ENCODE measurements at regions not wholly inside any gene's neighbourhood (a gene's known extent, or its start where the extent isn't known, plus 50 kb on each side); places are given as distances from the start of the nearest gene placed in this dataset.
"Not testable (repeated sequence)": the region's sequence is repeated elsewhere in the genome, so short reads cannot be mapped to it uniquely, and the experiment has no call there.

DNA sequence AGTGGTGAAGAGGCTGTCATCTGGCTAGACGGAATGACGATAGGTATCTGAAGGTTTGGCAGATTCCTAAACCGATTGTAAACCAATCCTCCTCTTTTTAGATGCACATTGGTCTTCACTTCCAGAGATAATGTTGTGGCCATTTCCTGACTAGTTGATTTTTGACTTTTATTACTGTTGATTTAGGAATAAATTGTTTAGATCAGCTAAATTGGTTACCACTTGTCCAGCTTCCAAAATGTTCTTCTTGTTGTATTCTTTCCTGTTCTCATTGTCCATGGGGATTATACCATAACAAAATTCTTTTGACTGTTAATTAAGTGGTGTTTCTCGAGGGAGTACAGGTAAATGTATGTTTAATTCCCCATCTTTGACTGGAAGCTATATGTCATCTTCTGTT, 119.7 kb downstream of the MACROH2A1 start:
- DNase-seq, result no peak

- no peak for DNase-seq
Measured at GRCh38 chr5:135276151-135276550, 122.9 kb downstream of the MACROH2A1 start.

DNA sequence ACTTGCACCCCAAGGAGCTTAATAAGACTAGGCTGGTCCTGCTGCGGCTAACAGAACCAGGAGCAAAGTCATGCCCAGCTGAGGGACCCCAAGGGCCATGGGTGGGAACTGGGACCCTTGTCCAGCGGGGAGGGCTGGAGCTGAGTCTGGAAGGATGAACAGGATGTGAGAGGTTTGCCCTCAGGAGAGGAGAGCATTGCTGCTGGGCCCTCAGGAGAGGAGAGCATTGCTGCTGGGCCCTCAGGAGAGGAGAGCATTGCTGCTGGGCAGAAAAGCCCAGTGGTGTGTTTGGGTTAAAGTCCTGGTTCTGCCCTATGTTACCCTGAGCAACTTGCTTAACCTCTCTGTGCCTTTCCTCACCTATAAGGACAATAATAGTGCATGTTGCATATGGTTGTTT, 125.8 kb downstream of the MACROH2A1 start:
- DNase-seq, result no peak

GRCh38 chr5:135272311-135272805, 126.7 kb downstream of the MACROH2A1 start:
- DNase-seq, result no peak

- peak; percentile 67 to 82 (median 77) for DNase-seq
Measured at GRCh38 chr5:135271533-135272310, 127.3 kb downstream of the MACROH2A1 start.

DNA sequence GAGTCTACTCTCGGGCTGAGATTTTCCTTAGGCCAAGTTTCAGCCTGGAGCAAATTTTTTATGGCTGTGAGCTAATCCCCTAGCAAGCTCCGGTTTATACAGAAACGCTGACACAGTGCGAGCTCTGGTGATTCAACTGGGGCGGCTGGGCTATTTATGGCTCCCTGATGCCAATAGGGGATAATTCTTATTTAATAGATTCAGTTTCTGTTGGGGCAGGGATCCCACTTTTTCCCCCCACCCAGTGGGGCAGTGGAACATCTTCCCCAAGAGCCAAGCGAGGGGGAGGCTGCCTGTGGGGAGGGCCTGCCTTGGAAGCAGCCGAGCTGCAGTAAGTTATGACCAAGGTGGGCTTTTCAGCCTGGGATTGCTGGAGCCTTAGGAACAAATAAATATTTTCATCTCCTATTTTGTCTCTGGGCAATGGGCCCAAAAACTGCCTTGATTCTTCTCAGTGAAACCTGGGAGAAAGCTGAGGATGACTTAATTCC, 129.1 kb downstream of the MACROH2A1 start:
- no peak for DNase-seq

- DNase-seq, result no peak
Measured at GRCh38 chr5:135269199-135269598, 129.8 kb downstream of the MACROH2A1 start.

GRCh38 chr5:135266975-135267374, 132.1 kb downstream of the MACROH2A1 start:
- DNase-seq, result no peak

DNA sequence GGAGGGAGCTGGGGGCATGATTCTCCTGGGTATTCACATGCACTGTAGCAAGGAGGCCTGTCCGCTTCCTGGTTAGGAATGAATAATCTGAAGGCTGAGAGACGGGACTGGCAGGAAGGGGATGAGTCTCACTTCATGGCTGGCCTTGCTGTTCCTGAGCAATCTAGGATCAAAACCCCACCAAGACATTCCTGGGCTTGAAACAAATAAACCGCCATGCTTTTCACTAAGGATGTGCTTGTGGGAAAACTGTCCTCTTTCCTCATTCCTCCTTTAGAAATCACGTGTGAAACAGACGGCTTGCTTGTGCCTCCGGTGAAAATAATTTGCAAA, 132.8 kb downstream of the MACROH2A1 start:
- DNase-seq, result no peak

DNA sequence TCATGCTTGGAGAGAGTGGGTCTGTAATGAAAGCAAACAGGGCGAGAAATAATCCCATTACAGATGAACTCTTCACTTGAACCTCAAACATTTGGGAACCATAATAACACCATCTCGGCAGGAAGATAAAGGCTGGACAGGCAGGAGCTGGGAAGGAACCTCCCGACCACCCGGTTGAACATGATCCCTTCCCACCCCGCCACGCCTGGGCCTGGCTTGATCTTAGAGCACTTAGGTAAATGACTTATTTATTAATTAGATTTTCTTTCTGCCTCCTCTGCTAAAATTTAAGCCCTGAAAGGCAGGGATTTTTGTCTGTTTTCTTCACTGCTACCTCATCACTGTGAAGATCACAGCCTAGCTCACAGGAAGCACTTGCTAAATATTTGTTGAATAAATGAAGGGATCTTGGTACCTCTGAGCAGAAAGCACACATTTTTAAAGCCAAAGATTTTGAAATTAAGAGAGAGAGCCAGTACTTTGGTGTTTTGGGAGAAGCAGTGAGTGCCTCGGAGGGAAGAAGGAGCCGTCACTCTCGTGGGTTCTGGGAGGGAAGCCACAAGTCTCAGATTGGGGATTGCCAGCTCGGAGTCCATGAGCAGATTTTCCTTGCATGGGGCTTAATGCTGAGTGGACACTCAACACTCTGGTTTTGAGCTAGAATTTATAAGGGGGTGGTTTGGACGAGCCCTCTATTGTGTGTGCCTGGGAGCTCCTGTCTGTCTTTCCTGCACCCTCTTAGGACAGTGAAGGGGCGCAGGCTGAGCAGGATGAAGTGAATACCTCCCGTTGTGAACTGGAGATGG, 133.3 kb downstream of the MACROH2A1 start:
- DNase-seq, result no peak

DNA sequence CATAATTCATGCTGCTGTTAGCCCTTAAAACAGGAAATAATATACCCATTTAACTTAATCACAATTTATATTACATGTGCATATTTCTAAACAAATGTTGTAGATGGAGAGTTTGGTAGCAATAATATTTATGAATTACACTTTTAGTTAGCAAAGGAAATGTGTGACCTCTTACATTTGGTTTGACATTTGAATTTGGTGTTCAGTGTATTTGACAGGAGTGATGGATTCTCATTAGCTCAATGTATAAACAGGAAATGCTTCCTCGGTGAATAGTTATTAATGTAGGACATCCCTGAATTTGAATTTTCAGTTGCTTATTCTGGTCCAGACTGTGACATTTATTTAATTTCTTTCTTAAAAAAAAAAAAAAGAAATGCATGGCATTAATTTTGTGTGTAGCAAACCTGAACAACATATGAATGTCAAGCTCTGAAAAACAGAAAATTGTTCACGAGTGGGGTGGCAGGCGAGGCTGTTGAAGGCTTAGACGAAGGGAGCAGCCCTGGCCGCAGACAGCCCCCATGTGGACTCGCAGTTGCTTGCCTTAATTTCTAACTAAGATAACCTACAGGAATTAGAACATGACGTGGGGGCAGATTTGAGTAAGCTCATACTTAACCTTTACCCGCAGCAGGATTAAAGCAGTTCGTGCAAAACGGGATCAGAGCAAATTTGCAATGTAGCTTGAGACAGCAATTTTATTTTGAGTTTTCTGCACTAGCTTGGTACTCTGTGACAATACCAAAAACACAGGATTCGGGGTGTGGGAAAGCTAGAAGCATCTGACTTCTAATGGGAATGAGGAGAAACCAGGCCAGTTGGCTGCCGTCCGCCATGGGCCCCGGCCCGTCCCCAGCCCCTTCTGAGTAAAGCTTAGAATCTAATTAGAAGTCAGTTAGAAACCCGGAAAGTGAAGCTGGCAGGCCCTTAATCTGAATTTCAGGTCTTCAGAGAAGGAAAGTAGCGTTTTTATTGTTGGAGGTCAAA, 134.3 kb downstream of the MACROH2A1 start:
- no peak for DNase-seq

DNA sequence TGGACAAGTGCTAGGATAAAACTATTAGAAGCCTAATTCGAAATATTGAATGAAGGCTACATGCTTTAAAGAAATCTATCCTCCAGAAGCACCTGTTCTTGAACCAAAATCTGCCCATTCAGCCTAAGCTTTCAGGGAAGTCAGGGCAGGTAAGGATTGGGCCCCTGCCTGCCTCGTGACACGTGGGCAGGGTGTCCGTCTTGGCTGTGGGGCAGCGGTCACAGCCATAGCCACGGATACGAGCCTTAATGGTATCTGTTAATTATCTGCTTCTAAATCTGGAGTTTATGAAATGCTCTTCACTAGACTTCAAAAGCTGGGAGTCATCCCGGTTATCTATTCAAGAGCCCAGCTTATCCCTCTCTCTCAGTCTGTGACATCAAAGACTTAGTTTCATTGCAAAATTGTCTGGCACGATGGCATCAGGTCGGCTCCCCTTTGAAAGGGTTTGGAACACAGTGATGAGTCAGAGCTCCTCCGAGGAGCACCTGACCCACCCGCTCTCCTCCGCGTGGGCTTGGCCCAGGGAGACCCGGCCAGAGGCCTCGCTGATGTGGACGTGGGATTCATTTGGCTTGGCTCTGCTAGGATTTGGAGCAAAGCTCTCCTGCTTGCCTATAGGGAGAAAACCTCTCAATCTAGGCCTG, 135.9 kb downstream of the MACROH2A1 start:
- DNase-seq, result no peak

DNA sequence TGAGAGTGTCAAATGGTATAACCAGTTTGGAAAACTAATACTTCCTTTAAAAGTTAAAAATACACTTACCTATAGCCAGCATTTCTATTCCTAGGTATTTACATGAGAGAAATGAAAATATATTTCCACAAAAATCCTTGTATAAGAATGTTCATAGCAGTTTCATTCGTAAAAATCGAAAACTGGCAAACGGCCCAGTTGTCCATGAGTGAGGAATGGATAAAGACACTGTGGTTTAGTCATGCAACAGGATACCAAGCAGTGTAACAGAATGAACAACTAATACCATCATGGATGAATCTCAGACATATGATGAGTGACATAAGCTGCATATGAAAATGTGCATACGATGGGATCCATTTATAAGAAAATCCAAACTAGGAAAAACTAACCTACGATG, 136.7 kb downstream of the MACROH2A1 start:
- no peak for DNase-seq

DNA sequence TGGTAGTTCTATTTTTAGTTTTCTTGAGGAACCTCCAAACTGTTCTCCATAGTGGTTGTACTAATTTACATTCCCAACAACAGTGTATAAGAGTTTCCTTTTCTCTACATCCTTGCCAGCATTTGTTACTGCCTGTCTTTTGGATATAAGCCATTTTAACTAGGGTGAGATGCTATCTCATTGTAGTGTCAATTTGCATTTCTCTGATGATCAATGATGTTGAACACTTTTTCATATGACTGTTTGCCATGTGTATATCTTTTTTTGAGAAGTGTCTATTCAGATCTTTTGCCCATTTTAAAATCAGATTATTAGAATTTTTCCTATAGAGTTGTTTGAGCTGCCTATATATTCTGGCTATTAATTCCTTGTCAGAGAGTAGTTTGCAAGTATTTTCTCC, 138.9 kb downstream of the MACROH2A1 start:
- DNase-seq, result not testable (repeated sequence)

DNA sequence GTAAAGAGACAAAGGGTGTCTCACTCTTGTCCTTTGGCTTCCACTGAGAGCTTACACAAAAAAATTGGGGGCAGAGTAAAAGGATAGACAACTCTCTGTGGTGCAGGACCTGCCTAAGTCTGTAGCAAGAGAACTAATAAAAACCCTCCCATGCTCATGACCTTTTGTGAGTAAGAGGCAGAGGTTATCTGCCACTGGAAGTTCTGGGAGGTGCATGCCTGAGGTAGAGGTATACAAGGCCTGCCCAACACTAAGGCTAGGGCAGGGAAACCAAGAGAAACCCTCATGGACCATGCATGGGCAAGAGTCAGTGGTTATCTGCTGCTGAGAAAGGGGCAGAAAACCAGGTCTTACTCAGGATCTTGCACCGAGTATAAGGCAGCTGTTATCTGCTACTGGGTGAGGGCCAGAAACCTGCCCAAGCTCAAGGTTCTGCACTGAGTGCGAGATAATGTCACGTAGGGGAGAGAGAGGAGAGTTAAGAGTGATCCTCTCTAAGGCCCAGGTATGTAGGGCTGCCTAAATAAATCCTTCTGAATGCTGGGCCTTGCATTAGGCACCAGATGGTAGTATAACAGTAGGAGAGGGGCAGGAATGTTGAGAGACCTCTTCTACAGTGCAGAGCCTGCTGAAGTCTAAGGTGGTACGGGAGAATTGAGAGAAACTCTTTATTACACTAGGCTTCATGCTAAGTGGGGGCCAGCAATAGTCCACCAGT, 143.4 kb downstream of the MACROH2A1 start:
- DNase-seq, result no peak

- DNase-seq, result no peak
Measured at GRCh38 chr5:135254183-135254582, 144.8 kb downstream of the MACROH2A1 start.

DNA sequence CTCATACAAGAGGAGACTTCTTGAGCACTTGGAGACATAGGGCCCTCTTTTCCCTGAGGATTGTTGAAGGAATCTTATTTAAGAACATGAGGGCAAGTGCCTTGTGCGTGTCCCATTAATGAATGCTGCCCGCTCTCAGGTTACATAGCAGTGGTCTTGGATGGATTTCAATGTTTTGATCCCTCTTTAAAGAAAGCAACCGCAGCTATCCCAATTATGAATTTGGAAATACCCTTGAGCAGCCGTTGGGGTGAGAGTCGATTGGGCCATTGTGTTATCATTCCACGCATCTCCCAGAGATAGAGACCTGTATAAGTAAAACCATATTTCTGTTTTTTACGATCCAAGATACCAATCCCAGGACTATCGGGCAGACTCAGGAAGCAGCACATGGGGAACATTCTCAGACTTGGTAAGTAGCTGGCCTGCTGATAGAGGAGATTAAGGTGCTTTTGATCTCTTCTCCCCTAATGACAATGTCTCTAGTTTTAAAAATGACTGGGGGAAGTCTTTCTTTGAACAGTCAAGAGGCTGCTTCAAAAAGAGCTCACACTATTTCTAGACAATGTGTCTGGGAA, 145.3 kb downstream of the MACROH2A1 start:
- no peak for DNase-seq

DNA sequence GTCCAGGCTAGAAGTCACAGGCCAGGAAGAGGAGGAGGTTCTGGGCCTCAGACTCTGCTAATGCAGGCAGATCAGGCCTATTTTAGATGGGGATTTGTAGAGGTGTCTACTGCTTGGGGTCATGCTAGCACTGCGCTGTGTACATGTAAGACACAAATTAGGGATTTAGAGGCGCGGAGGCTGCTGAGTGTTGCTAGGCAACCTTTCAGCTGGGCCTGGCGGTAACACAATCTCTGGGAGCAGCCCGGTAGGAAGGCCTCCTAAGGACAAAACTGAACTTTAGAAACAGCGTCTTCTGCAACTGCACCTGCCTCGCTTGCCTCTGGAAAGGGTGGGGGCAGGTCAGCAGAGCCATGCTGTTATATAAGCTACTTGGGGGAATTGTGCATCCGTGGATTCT, 147.9 kb downstream of the MACROH2A1 start:
- DNase-seq, result no peak

DNA sequence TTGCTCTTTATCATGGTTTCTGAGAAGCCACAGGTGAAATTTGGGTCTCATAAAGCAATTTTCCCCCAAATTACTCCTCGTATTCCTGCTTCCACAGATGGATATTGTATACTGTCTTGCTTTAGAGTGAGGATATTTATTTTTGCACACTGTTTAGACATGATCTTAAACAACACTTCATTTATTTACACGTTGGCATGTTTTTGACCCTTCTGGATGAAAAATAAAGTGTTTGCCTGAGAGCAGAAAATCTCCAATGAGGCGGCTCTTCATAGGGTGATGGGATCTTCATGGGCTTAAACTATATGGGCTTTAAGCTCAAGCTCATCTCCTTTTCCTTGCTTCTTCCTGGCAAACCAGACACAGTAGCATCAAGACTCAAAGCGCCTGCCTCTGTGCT, 148.4 kb downstream of the MACROH2A1 start:
- no peak for DNase-seq

GRCh38 chr5:135249658-135250057, 149.4 kb downstream of the MACROH2A1 start:
- peak; percentile 33 to 55 (median 37) for DNase-seq

GRCh38 chr5:135248801-135249231, 150.2 kb downstream of the MACROH2A1 start:
- DNase-seq, result no peak

Data from suppressor macrophage treated with lipopolysaccharide for 1 hour (primary cell).